Esophagus muscularis mucosa (tissue), 4 donors: ENCODE measurements at regions not wholly inside any gene's neighbourhood (a gene's known extent, or its start where the extent isn't known, plus 50 kb on each side); places are given as distances from the start of the nearest gene placed in this dataset.

Experiments used
- DNase-seq: peaks from one replicate; pipeline ENCODE4 v3.0.0-alpha.2; 2017; ENCODE audit errors: extremely low spot score
- H3K27ac ChIP-seq, 4 donors: fragments of 200-600 bp; sonication (generic); replicated peaks in 1 of 4; 1 replicate in 3 of 4; 2 replicates in 1 of 4; pipeline ENCODE4 v1.5.1; 2016 to 2019; ENCODE audit warnings: mild to moderate bottlenecking in 1 of 4
- H3K27me3 ChIP-seq, 4 donors: fragments of 200-600 bp; sonication (generic); one replicate each; pipeline versions ENCODE4 v1.5.1 to v1.6.0; 2016 to 2019
- H3K36me3 ChIP-seq, 4 donors: fragments of 200-600 bp; sonication (generic); one replicate each; pipeline ENCODE4 v1.5.1; 2016 to 2019
- H3K4me1 ChIP-seq, 4 donors: fragments of 200-600 bp; sonication (generic); one replicate each; pipeline ENCODE4 v1.5.1; 2016 to 2019
- H3K4me3 ChIP-seq, 4 donors: fragments of 200-600 bp; sonication (generic); 1 replicate in 2 of 4; 2 replicates in 2 of 4; pipeline ENCODE4 v1.5.1; 2016 to 2019; ENCODE audit warnings: mild to moderate bottlenecking in 4 of 4, moderate library complexity in 1 of 4
- H3K9me3 ChIP-seq, 4 donors: fragments of 200-600 bp; sonication (generic); 1 replicate in 3 of 4; 2 replicates in 1 of 4; pipeline ENCODE4 v1.5.1; 2016 to 2019
- EP300 ChIP-seq: sonication (generic); formaldehyde crosslinking; IDR thresholded peaks from one replicate; pipeline ENCODE4 v1.6.1; 2017; ENCODE audit warnings: antibody characterized with exemption
- POLR2A ChIP-seq: fragments of 450-650 bp; IDR thresholded peaks from one replicate; pipeline ENCODE4 v1.6.1; 2017; ENCODE audit warnings: antibody characterized with exemption, moderate library complexity, mild to moderate bottlenecking, low read depth
- POLR2AphosphoS5 ChIP-seq, 2 donors: sonication (generic); formaldehyde crosslinking; IDR thresholded peaks; one replicate each; pipeline ENCODE4 v1.6.1; 2017; ENCODE audit warnings: antibody characterized with exemption in 2 of 2
- WGBS: methylation state at CpG from one replicate; pipeline ENCODE4 v1.1.5; 2018; 5-methylcytosine and 5-hydroxymethylcytosine counted together
- intact Hi-C: fragments of 100-400 bp; cut with DNase I; formaldehyde crosslinking; loops from one replicate; pipeline ENCODE4 v1.15.1; 2023
- TF ChIP-seq, protein P1 (sequence below), 3 experiments: fragments of 200-600 bp in 2 of 3; fragments of 450-650 bp in 1 of 3; sonication (generic) in 2 of 3; IDR thresholded peaks; one replicate each; pipeline ENCODE4 v1.5.1; 2017 to 2019; ENCODE audit warnings: antibody characterized with exemption in 3 of 3, mild to moderate bottlenecking in 2 of 3, moderate library complexity in 1 of 3

DNA sequence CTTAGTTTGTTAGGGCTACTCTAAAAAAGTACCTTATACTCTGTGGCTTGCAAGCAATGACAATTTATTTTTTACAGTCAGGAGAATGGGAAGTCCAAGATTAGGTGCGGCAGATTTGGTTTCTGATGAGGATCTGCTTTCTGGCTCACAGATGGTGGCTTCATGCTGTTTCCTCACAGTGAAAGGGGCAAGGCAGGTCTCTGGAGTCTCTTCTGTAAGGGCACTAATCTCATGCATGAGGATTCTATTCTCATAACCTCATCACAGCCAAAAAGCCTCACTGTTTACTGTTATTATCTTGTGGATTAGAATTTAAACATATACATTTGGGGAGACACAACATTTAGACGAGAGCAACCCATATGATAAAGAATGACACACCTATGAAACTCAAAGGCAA, 1957.4 kb upstream of the SEL1L start:
- Histone ChIP-seq H3K27me3 (no peaks in the 10 kb centered on the region), H3K4me1 (no peaks in the 10 kb centered on the region), H3K27ac (no peak overlapping the region), H3K9me3 (no peaks in the 10 kb centered on the region), H3K4me3 (no peak overlapping the region), H3K36me3 (no peaks in the 10 kb centered on the region)
- intact Hi-C loops, result no loop called here
- WGBS, result 87% methylated on average over 2 of the region's 2 CpGs
- no peak for DNase-seq
- TF ChIP-seq POLR2A (no peak), POLR2AphosphoS5 (IDR thresholded peaks at IDR 0.05) (no peak), EP300 (no peak)
- TF ChIP-seq, protein P1, sequence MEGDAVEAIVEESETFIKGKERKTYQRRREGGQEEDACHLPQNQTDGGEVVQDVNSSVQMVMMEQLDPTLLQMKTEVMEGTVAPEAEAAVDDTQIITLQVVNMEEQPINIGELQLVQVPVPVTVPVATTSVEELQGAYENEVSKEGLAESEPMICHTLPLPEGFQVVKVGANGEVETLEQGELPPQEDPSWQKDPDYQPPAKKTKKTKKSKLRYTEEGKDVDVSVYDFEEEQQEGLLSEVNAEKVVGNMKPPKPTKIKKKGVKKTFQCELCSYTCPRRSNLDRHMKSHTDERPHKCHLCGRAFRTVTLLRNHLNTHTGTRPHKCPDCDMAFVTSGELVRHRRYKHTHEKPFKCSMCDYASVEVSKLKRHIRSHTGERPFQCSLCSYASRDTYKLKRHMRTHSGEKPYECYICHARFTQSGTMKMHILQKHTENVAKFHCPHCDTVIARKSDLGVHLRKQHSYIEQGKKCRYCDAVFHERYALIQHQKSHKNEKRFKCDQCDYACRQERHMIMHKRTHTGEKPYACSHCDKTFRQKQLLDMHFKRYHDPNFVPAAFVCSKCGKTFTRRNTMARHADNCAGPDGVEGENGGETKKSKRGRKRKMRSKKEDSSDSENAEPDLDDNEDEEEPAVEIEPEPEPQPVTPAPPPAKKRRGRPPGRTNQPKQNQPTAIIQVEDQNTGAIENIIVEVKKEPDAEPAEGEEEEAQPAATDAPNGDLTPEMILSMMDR (IDR thresholded peaks at IDR 0.05), result no peak

DNA sequence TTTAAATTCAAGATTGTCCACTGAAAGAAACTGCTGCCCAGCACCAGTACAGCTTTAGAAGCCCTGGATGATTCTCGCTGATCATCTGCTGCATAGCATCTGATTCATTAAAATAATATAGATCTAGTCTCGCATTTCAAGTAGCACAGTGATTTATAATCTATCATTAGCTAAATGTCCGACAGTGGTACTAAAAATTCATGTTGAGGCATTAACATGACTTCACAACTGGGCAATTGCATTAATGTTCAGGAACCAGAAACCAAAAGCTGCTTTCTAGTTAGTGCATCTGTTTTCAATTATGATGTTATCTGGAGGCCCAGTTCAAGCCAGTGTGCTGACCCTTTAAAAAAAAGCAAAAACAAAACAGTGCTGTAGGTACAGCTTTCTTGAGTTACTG, 1987.2 kb upstream of the SEL1L start:
- no peaks in the 10 kb centered on the region for H3K36me3 ChIP-seq
- no peak overlapping the region for H3K27ac ChIP-seq
- no peaks in the 10 kb centered on the region for H3K27me3 ChIP-seq
- H3K4me1 ChIP-seq, result no peaks in the 10 kb centered on the region
- DNase-seq, result no peak
- H3K4me3 ChIP-seq, result no peak overlapping the region
- WGBS, result 73% methylated on average over 3 of the region's 3 CpGs
- intact Hi-C loops, result no loop called here
- TF ChIP-seq, protein P1 (IDR thresholded peaks at IDR 0.05), result no peak
- TF ChIP-seq POLR2A (no peak), POLR2AphosphoS5 (IDR thresholded peaks at IDR 0.05) (no peak), EP300 (no peak)
- H3K9me3 ChIP-seq, result no peaks in the 10 kb centered on the region

DNA sequence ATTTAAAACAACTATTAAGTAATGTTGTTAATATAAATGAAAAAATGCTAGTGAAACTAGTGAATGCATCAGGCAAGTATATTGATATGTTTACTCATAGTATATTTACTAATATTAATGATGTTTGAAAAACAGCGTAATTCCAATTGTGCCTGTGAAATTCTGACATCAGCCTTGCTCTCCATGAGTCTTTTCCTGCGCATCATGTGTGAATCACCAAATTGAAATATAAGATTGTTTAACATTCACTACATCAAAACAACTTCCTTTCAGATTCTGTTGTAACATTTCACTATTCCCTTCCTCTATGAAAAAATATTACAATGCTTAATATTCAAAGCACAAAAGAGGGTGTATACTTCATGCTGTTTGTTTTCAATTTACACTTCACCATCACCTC, 1995.9 kb upstream of the SEL1L start:
- H3K27me3 ChIP-seq, result no peaks in the 10 kb centered on the region
- H3K4me1 ChIP-seq, result no peaks in the 10 kb centered on the region
- H3K4me3 ChIP-seq, result no peak overlapping the region
- intact Hi-C loops, result no loop called here
- no peak for TF ChIP-seq EP300
- TF ChIP-seq, protein P1 (IDR thresholded peaks at IDR 0.05), result no peak
- TF ChIP-seq POLR2A, result no peak
- no peak for TF ChIP-seq POLR2AphosphoS5 (IDR thresholded peaks at IDR 0.05)
- DNase-seq, result no peak
- no peak overlapping the region for H3K27ac ChIP-seq
- 95% methylated on average over 2 of the region's 2 CpGs for WGBS
- no peaks in the 10 kb centered on the region for H3K9me3 ChIP-seq
- no peaks in the 10 kb centered on the region for H3K36me3 ChIP-seq

DNA sequence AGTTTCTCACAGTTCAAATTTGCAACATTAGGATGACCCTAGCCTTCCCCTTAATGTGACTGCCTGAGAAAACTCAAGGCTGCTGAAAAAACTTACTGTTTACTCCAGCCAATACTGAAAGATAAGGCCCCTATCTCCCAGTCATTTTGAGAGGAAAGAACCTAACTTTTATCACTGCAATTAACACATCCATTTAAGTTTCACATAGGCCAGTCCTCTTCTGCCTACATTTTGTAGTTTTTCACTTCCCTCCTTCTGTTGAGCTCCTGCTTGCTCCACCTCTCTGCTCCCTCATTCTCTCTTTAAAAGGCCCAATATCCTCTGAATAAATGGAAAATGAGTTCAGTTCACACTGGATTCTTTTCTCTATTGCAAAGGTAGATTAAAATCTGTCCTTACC, 1996.2 kb upstream of the FLRT2 start:
- intact Hi-C loops, result no loop called here
- no peak for DNase-seq
- TF ChIP-seq POLR2AphosphoS5 (IDR thresholded peaks at IDR 0.05) (no peak), EP300 (no peak), POLR2A (no peak)
- TF ChIP-seq, protein P1 (IDR thresholded peaks at IDR 0.05), result no peak
- Histone ChIP-seq H3K36me3 (no peaks in the 10 kb centered on the region), H3K27ac (no peak overlapping the region), H3K9me3 (no peaks in the 10 kb centered on the region), H3K4me3 (no peak overlapping the region), H3K27me3 (no peaks in the 10 kb centered on the region), H3K4me1 (no peaks in the 10 kb centered on the region)

DNA sequence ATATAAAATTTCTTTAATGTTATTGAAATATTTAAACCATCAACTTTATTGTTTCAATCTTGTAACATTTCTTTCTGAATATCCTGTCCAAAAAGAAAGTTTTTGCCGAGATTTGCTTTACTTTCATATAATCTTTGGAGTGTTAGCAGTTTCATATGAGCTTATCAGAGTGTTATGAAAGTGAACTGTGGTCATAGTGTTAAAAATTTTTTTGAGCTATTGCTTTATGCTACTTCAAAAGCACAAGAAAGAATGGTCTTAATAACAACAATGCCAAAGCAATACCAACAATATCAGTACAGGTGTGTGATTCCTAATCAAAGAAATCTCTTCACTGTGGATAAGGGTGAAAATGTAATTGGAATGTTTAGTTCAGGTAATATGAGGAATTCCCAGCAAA, 1994.9 kb upstream of the FLRT2 start:
- TF ChIP-seq EP300 (no peak), POLR2AphosphoS5 (IDR thresholded peaks at IDR 0.05) (no peak), POLR2A (no peak)
- TF ChIP-seq, protein P1 (IDR thresholded peaks at IDR 0.05), result no peak
- H3K27me3 ChIP-seq, result no peaks in the 10 kb centered on the region
- no peak overlapping the region for H3K27ac ChIP-seq
- no peak for DNase-seq
- H3K9me3 ChIP-seq, result no peaks in the 10 kb centered on the region
- H3K4me1 ChIP-seq, result no peaks in the 10 kb centered on the region
- intact Hi-C loops, result no loop called here
- WGBS, result 46% methylated on average over 1 of the region's 1 CpG
- no peaks in the 10 kb centered on the region for H3K36me3 ChIP-seq
- H3K4me3 ChIP-seq, result no peak overlapping the region
